ENCODE measurements at regions not wholly inside any gene's neighbourhood (a gene's known extent, or its start where the extent isn't known, plus 50 kb on each side); places are given as distances from the start of the nearest gene placed in this dataset.
"Not testable (repeated sequence)": the region's sequence is repeated elsewhere in the genome, so short reads cannot be mapped to it uniquely, and the experiment has no call there.

GRCh38 chr1:157302199-157302497 is 164.0 kb upstream of the ETV3 start:
- no peak for DNase-seq (ENCODE audit: low read depth, low spot score)
- no peak overlapping the region for H3K27ac ChIP-seq

GRCh38 chr1:157301477-157302198 is 163.4 kb upstream of the ETV3 start:
- DNase-seq (ENCODE audit: low read depth, low spot score) = no peak
- no peak overlapping the region for H3K27ac ChIP-seq

- not testable (repeated sequence) for H3K27ac ChIP-seq; DNase-seq (ENCODE audit: low read depth, low spot score)
Measured at GRCh38 chr1:157294387-157295145, 156.4 kb upstream of the ETV3 start.

- DNase-seq (ENCODE audit: low read depth, low spot score) = no peak
- H3K27ac ChIP-seq = no peak overlapping the region
Measured at GRCh38 chr1:157292809-157293564, 154.8 kb upstream of the ETV3 start.

GRCh38 chr1:157292302-157292701 is 154.1 kb upstream of the ETV3 start:
- no peak overlapping the region for H3K27ac ChIP-seq
- no peak for DNase-seq (ENCODE audit: low read depth, low spot score)

- DNase-seq (ENCODE audit: low read depth, low spot score) = no peak
- no peak overlapping the region for H3K27ac ChIP-seq
Measured at GRCh38 chr1:157291083-157291482, 152.9 kb upstream of the ETV3 start.

GRCh38 chr1:157289424-157290105 is 151.4 kb upstream of the ETV3 start:
- DNase-seq (ENCODE audit: low read depth, low spot score) = no peak
- H3K27ac ChIP-seq = no peak overlapping the region

- no peak for DNase-seq (ENCODE audit: low read depth, low spot score)
- no peak overlapping the region for H3K27ac ChIP-seq
Measured at GRCh38 chr1:157288996-157289395, 150.8 kb upstream of the ETV3 start.

- no peak overlapping the region for H3K27ac ChIP-seq
- no peak for DNase-seq (ENCODE audit: low read depth, low spot score)
Measured at GRCh38 chr1:157288492-157288891, 150.3 kb upstream of the ETV3 start.

GRCh38 chr1:157288006-157288405 is 149.8 kb upstream of the ETV3 start:
- DNase-seq (ENCODE audit: low read depth, low spot score) = no peak

GRCh38 chr1:157287462-157287861 is 149.3 kb upstream of the ETV3 start:
- no peak overlapping the region for H3K27ac ChIP-seq
- no peak for DNase-seq (ENCODE audit: low read depth, low spot score)

More at GRCh38 chr1:157288006-157288405, 149.8 kb upstream of the ETV3 start:
- H3K27ac ChIP-seq = no peak overlapping the region

- H3K27ac ChIP-seq = no peak overlapping the region
- DNase-seq (ENCODE audit: low read depth, low spot score) = no peak
Measured at GRCh38 chr1:157286646-157287420, 148.6 kb upstream of the ETV3 start.

- no peak for DNase-seq (ENCODE audit: low read depth, low spot score)
Measured at GRCh38 chr1:157286096-157286495, 147.9 kb upstream of the ETV3 start.

GRCh38 chr1:157284451-157284850 is 146.3 kb upstream of the ETV3 start:
- H3K27ac ChIP-seq = no peak overlapping the region
- no peak for DNase-seq (ENCODE audit: low read depth, low spot score)

More at GRCh38 chr1:157286096-157286495, 147.9 kb upstream of the ETV3 start:
- H3K27ac ChIP-seq = no peak overlapping the region

- no peak for DNase-seq (ENCODE audit: low read depth, low spot score)
- no peak overlapping the region for H3K27ac ChIP-seq
Measured at GRCh38 chr1:157279802-157280140, 141.6 kb upstream of the ETV3 start.

GRCh38 chr1:157279138-157279801 is 141.1 kb upstream of the ETV3 start:
- no peak for DNase-seq (ENCODE audit: low read depth, low spot score)
- H3K27ac ChIP-seq = no peak overlapping the region

- H3K27ac ChIP-seq = no peak overlapping the region
- DNase-seq (ENCODE audit: low read depth, low spot score) = no peak
Measured at GRCh38 chr1:157278383-157279137, 140.4 kb upstream of the ETV3 start.

- H3K27ac ChIP-seq = no peak overlapping the region
- no peak for DNase-seq (ENCODE audit: low read depth, low spot score)
Measured at GRCh38 chr1:157277913-157278312, 139.7 kb upstream of the ETV3 start.

GRCh38 chr1:157277281-157277680 is 139.1 kb upstream of the ETV3 start:
- DNase-seq (ENCODE audit: low read depth, low spot score) = no peak
- H3K27ac ChIP-seq = no peak overlapping the region

All from epithelial cell of prostate (primary cell).